ENCODE measurements at regions not wholly inside any gene's neighbourhood (a gene's known extent, or its start where the extent isn't known, plus 50 kb on each side); places are given as distances from the start of the nearest gene placed in this dataset.

DNA sequence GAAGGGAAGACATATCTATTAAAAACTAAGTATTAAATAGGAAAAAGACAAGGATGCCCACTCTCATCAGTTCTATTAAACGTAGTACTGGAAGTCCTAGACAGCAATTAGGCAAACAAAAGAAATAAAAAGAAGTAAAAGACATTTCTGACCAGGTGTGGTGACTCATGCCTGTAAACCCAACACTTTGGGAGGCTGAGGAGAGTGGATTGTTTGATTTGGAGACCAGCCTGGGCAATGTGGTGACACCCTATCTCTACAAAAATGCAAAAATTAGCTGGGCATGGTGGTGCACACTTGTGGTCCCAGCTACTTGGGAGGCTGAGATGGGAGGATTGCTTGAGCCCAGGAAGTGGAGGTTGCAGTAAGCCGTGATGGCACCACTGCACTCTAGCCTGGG is 1071.8 kb downstream of the FAT4 start:
- no peaks in the 10 kb centered on the region for H3K4me1 ChIP-seq (ENCODE audit: control insufficient read depth in 2 of 3, insufficient read depth in 2 of 3, low read depth in 1 of 3, low read length in 3 of 3)
- no peak overlapping the region for H3K27ac ChIP-seq (ENCODE audit: low read depth in 2 of 2, low read length in 2 of 2)
- no peak overlapping the region for H3K4me3 ChIP-seq (ENCODE audit: low read length in 3 of 3)
- FAIRE-seq (no peak), DNase-seq (no peak)
- intact Hi-C loops (cut with DNase I), result no loop called here
- H3K36me3 ChIP-seq (ENCODE audit: control insufficient read depth in 2 of 3, insufficient read depth in 3 of 3, low read length in 3 of 3), result no peaks in the 10 kb centered on the region
- TF ChIP-seq, protein P1, sequence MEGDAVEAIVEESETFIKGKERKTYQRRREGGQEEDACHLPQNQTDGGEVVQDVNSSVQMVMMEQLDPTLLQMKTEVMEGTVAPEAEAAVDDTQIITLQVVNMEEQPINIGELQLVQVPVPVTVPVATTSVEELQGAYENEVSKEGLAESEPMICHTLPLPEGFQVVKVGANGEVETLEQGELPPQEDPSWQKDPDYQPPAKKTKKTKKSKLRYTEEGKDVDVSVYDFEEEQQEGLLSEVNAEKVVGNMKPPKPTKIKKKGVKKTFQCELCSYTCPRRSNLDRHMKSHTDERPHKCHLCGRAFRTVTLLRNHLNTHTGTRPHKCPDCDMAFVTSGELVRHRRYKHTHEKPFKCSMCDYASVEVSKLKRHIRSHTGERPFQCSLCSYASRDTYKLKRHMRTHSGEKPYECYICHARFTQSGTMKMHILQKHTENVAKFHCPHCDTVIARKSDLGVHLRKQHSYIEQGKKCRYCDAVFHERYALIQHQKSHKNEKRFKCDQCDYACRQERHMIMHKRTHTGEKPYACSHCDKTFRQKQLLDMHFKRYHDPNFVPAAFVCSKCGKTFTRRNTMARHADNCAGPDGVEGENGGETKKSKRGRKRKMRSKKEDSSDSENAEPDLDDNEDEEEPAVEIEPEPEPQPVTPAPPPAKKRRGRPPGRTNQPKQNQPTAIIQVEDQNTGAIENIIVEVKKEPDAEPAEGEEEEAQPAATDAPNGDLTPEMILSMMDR (IDR thresholded peaks at IDR 0.05; ENCODE audit: borderline replicate concordance, extremely low read depth, insufficient read depth), result no peak
- no peaks in the 10 kb centered on the region for H3K9me3 ChIP-seq (ENCODE audit: control insufficient read depth in 2 of 3, insufficient read depth in 1 of 3, low read length in 3 of 3)
- no peaks in the 10 kb centered on the region for H3K27me3 ChIP-seq (ENCODE audit: control insufficient read depth, insufficient read depth, low read length)
- H3K9ac ChIP-seq (ENCODE audit: low read length in 3 of 3), result no peak overlapping the region

DNA sequence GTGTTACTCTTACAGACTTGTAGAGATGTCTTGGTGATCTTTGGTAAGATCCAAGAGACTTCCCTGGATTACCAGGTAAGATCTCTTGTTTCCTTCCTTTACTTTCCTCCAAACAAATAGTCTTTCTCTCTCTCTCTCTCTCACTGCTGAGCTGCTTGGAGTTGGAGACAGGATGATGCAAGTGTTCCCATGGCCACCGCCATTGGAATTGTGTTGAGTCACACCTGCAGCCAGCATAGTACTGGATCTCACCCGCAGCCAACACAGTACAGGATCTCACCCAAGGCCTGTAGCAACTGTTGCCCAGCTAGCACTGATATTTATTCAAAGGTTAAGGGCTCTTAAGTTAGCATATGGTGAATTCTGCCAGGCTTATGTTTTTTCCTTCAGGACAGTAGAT is 1080.9 kb downstream of the FAT4 start:
- DNase-seq, result no peak
- H3K9me3 ChIP-seq (ENCODE audit: control insufficient read depth in 2 of 3, insufficient read depth in 1 of 3, low read length in 3 of 3), result no peaks in the 10 kb centered on the region
- no peak overlapping the region for H3K4me3 ChIP-seq (ENCODE audit: low read length in 3 of 3)
- H3K9ac ChIP-seq (ENCODE audit: low read length in 3 of 3), result no peak overlapping the region
- no peaks in the 10 kb centered on the region for H3K4me1 ChIP-seq (ENCODE audit: control insufficient read depth in 2 of 3, insufficient read depth in 2 of 3, low read depth in 1 of 3, low read length in 3 of 3)
- intact Hi-C loops (cut with DNase I), result no loop called here
- H3K27me3 ChIP-seq (ENCODE audit: control insufficient read depth, insufficient read depth, low read length), result no peaks in the 10 kb centered on the region
- TF ChIP-seq, protein P1 (IDR thresholded peaks at IDR 0.05; ENCODE audit: borderline replicate concordance, extremely low read depth, insufficient read depth), result no peak
- H3K27ac ChIP-seq (ENCODE audit: low read depth in 2 of 2, low read length in 2 of 2), result no peak overlapping the region
- no peaks in the 10 kb centered on the region for H3K36me3 ChIP-seq (ENCODE audit: control insufficient read depth in 2 of 3, insufficient read depth in 3 of 3, low read length in 3 of 3)
- no peak for FAIRE-seq

DNA sequence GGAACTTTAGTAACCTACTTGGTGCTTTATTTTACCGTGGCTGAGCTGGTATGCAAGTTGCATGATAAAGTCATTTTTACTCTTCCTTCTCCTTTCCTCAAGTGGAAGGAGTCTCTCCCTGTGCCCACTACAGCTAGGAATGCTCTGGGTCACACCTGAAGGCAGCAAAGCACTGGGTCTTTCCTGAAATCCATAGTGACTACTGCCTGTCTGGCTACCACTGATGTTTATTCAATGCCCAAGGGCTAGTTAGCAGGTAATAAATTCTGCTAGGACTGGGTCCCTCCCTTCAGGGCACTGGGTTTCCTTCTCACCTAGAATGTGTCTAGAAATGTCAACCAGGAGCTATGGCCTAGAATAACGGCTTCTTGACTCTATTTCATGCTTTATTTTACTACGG is 1081.4 kb downstream of the FAT4 start:
- no peaks in the 10 kb centered on the region for H3K4me1 ChIP-seq (ENCODE audit: control insufficient read depth in 2 of 3, insufficient read depth in 2 of 3, low read depth in 1 of 3, low read length in 3 of 3)
- H3K4me3 ChIP-seq (ENCODE audit: low read length in 3 of 3), result no peak overlapping the region
- FAIRE-seq (no peak), DNase-seq (no peak)
- H3K36me3 ChIP-seq (ENCODE audit: control insufficient read depth in 2 of 3, insufficient read depth in 3 of 3, low read length in 3 of 3), result no peaks in the 10 kb centered on the region
- no peak overlapping the region for H3K27ac ChIP-seq (ENCODE audit: low read depth in 2 of 2, low read length in 2 of 2)
- H3K27me3 ChIP-seq (ENCODE audit: control insufficient read depth, insufficient read depth, low read length), result no peaks in the 10 kb centered on the region
- no peaks in the 10 kb centered on the region for H3K9me3 ChIP-seq (ENCODE audit: control insufficient read depth in 2 of 3, insufficient read depth in 1 of 3, low read length in 3 of 3)
- intact Hi-C loops (cut with DNase I), result no loop called here
- H3K9ac ChIP-seq (ENCODE audit: low read length in 3 of 3), result no peak overlapping the region
- TF ChIP-seq, protein P1 (IDR thresholded peaks at IDR 0.05; ENCODE audit: borderline replicate concordance, extremely low read depth, insufficient read depth), result no peak

DNA sequence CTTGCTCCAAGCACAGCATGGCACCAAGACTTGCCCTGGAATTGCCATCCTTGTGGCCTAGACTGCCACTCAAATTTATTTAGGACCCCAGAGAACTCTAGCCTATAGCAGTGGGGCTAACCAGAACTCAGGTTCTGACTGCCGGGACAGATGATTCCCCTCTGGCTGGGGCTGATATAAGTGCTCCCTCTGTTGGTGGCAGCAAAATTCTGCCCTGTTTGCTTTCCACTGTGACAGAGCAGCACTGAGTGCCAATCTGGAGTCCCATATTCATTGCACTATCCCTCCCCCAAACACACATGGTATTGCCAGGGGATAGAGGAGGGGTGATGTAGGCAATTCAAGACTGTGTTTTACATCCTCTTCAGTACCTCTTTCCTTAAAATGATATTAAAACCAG is 1081.9 kb downstream of the FAT4 start:
- no peaks in the 10 kb centered on the region for H3K36me3 ChIP-seq (ENCODE audit: control insufficient read depth in 2 of 3, insufficient read depth in 3 of 3, low read length in 3 of 3)
- no peaks in the 10 kb centered on the region for H3K27me3 ChIP-seq (ENCODE audit: control insufficient read depth, insufficient read depth, low read length)
- no peak overlapping the region for H3K9ac ChIP-seq (ENCODE audit: low read length in 3 of 3)
- H3K4me1 ChIP-seq (ENCODE audit: control insufficient read depth in 2 of 3, insufficient read depth in 2 of 3, low read depth in 1 of 3, low read length in 3 of 3), result no peaks in the 10 kb centered on the region
- no peaks in the 10 kb centered on the region for H3K9me3 ChIP-seq (ENCODE audit: control insufficient read depth in 2 of 3, insufficient read depth in 1 of 3, low read length in 3 of 3)
- intact Hi-C loops (cut with DNase I), result no loop called here
- FAIRE-seq (no peak), DNase-seq (no peak)
- no peak overlapping the region for H3K4me3 ChIP-seq (ENCODE audit: low read length in 3 of 3)
- TF ChIP-seq, protein P1 (IDR thresholded peaks at IDR 0.05; ENCODE audit: borderline replicate concordance, extremely low read depth, insufficient read depth), result no peak
- no peak overlapping the region for H3K27ac ChIP-seq (ENCODE audit: low read depth in 2 of 2, low read length in 2 of 2)

Measured in kidney (tissue), 13 donors.